ENCODE measurements at regions not wholly inside any gene's neighbourhood (a gene's known extent, or its start where the extent isn't known, plus 50 kb on each side); places are given as distances from the start of the nearest gene placed in this dataset.
"Not testable (repeated sequence)": the region's sequence is repeated elsewhere in the genome, so short reads cannot be mapped to it uniquely, and the experiment has no call there.

- no peak for DNase-seq
Observed at GRCh38 chr3:147675761-147676160, 266.6 kb downstream of the ZIC1 start.

- DNase-seq, result no peak
Observed at GRCh38 chr3:147680837-147681483, 271.8 kb downstream of the ZIC1 start.

GRCh38 chr3:147688868-147689267 lies 279.7 kb downstream of the ZIC1 start:
- DNase-seq, result no peak

GRCh38 chr3:147699175-147699838 lies 290.1 kb downstream of the ZIC1 start:
- no peak for DNase-seq

- DNase-seq, result no peak
Observed at GRCh38 chr3:147701195-147701594, 292.0 kb downstream of the ZIC1 start.

GRCh38 chr3:147702509-147702908 lies 293.3 kb downstream of the ZIC1 start:
- no peak for DNase-seq

- no peak for DNase-seq
Observed at GRCh38 chr3:147705651-147706051, 296.5 kb downstream of the ZIC1 start.

GRCh38 chr3:147710753-147711152 lies 301.6 kb downstream of the ZIC1 start:
- not testable (repeated sequence) for DNase-seq

GRCh38 chr3:147712357-147712756 lies 303.2 kb downstream of the ZIC1 start:
- DNase-seq, result no peak

GRCh38 chr3:147712758-147713157 lies 303.6 kb downstream of the ZIC1 start:
- not testable (repeated sequence) for DNase-seq

GRCh38 chr3:147713234-147714133 lies 304.3 kb downstream of the ZIC1 start:
- no peak for DNase-seq

- no peak for DNase-seq
Observed at GRCh38 chr3:147729641-147730040, 320.5 kb downstream of the ZIC1 start.

GRCh38 chr3:147730284-147730683 lies 321.1 kb downstream of the ZIC1 start:
- DNase-seq, result no peak

GRCh38 chr3:147733217-147733616 lies 324.1 kb downstream of the ZIC1 start:
- no peak for DNase-seq

- DNase-seq, result no peak
Observed at GRCh38 chr3:147735616-147736015, 326.5 kb downstream of the ZIC1 start.

GRCh38 chr3:147736226-147736625 lies 327.1 kb downstream of the ZIC1 start:
- DNase-seq, result no peak

GRCh38 chr3:147737376-147737775 lies 328.2 kb downstream of the ZIC1 start:
- no peak for DNase-seq

GRCh38 chr3:147740928-147741327 lies 331.8 kb downstream of the ZIC1 start:
- DNase-seq, result no peak

- no peak for DNase-seq
Observed at GRCh38 chr3:147744967-147745366, 335.8 kb downstream of the ZIC1 start.

- no peak for DNase-seq
Observed at GRCh38 chr3:147755310-147755709, 346.1 kb downstream of the ZIC1 start.

GRCh38 chr3:147756476-147756875 lies 347.3 kb downstream of the ZIC1 start:
- DNase-seq, result no peak

- DNase-seq, result no peak
Observed at GRCh38 chr3:147757866-147758265, 348.7 kb downstream of the ZIC1 start.

- no peak for DNase-seq
Observed at GRCh38 chr3:147758771-147759170, 349.6 kb downstream of the ZIC1 start.

GRCh38 chr3:147760085-147760484 lies 350.9 kb downstream of the ZIC1 start:
- DNase-seq, result no peak
